Lower lobe of right lung (tissue), 2 donors: ENCODE measurements at regions not wholly inside any gene's neighbourhood (a gene's known extent, or its start where the extent isn't known, plus 50 kb on each side); places are given as distances from the start of the nearest gene placed in this dataset.

ENCODE experiments used
- ATAC-seq, 2 donors: fragments of 200-7000 bp; cut with Tn5 transposase; one replicate each; pipeline ENCODE4 v1.9.1; 2020 to 2022; ENCODE audit warnings: mild to moderate bottlenecking in 2 of 2, moderate library complexity in 2 of 2
- DNase-seq: peaks from one replicate; pipeline ENCODE4 v3.0.0-alpha.2; 2020
- H3K27ac ChIP-seq: fragments of 200-600 bp; one replicate; pipeline ENCODE4 v1.8.0; 2022
- H3K27me3 ChIP-seq: fragments of 200-600 bp; one replicate; pipeline ENCODE4 v1.8.0; 2022; ENCODE audit warnings: low read depth
- H3K36me3 ChIP-seq: fragments of 200-600 bp; one replicate; pipeline ENCODE4 v1.8.0; 2022; ENCODE audit warnings: mild to moderate bottlenecking
- H3K4me1 ChIP-seq: fragments of 200-600 bp; one replicate; pipeline ENCODE4 v1.8.0; 2022
- H3K4me3 ChIP-seq: fragments of 200-600 bp; one replicate; pipeline ENCODE4 v1.8.0; 2022; ENCODE audit warnings: mild to moderate bottlenecking
- H3K9me3 ChIP-seq: fragments of 200-600 bp; one replicate; pipeline ENCODE4 v1.8.0; 2022
- intact Hi-C: fragments of 100-400 bp; cut with DNase I; formaldehyde crosslinking; loops from one replicate; pipeline ENCODE4 v1.11.0; 2022
- TF ChIP-seq, protein P1 (sequence below): fragments of 200-600 bp; IDR thresholded peaks from one replicate; pipeline ENCODE4 v1.8.0; 2022; ENCODE audit warnings: antibody characterized with exemption, mild to moderate bottlenecking
- donor health status: DM: no; HTN: yes; CAD: no; lungs with severe emphysema.

DNA sequence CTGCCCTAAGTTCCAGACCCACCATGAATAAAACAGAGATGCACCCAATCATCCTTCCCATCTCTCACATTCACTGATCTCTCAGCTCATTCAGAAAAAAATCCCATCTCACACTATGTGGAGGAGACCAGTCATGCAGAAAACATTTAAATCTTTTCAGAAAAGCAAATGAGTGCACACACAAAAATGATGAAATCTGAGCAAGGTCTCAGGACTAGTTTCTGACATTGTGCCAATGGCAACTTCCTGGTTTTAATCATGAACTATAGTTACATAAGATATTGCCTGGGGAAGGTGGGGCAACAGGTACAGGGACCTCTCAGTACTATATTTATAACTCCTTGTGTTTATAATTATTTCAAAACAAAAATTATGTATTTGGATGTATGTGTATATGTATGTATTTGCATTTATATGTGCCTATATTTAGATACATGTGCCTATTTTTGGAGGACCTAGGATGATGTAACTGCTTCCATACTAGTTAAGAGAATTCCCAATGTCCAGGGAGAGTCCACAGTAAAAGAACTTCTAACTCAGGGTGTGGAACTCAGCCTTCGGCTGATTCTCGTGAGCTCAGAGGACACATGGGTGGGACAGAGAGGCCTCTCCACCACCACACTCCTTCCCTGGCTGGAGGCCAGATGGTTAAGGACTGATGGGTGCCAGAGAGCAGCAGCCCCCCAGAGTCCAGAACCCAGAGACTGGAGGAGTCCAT is 71.7 kb upstream of the MAP3K4 start:
- DNase-seq (no peak), ATAC-seq (peak; percentile 63 to 75)
- TF ChIP-seq, protein P1, sequence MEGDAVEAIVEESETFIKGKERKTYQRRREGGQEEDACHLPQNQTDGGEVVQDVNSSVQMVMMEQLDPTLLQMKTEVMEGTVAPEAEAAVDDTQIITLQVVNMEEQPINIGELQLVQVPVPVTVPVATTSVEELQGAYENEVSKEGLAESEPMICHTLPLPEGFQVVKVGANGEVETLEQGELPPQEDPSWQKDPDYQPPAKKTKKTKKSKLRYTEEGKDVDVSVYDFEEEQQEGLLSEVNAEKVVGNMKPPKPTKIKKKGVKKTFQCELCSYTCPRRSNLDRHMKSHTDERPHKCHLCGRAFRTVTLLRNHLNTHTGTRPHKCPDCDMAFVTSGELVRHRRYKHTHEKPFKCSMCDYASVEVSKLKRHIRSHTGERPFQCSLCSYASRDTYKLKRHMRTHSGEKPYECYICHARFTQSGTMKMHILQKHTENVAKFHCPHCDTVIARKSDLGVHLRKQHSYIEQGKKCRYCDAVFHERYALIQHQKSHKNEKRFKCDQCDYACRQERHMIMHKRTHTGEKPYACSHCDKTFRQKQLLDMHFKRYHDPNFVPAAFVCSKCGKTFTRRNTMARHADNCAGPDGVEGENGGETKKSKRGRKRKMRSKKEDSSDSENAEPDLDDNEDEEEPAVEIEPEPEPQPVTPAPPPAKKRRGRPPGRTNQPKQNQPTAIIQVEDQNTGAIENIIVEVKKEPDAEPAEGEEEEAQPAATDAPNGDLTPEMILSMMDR: no peak
- Histone ChIP-seq H3K9me3 (no peaks in the 10 kb centered on the region), H3K36me3 (no peaks in the 10 kb centered on the region), H3K4me1 (no peaks in the 10 kb centered on the region), H3K27ac (no peak overlapping the region), H3K4me3 (no peak overlapping the region), H3K27me3 (peaks cover 4% of the 10 kb centered on the region)
- intact Hi-C loops: loop anchor here (10.0 kb wide), 1 partner anchor 455 kb away; no protein-coding TSS in a partner anchor

DNA sequence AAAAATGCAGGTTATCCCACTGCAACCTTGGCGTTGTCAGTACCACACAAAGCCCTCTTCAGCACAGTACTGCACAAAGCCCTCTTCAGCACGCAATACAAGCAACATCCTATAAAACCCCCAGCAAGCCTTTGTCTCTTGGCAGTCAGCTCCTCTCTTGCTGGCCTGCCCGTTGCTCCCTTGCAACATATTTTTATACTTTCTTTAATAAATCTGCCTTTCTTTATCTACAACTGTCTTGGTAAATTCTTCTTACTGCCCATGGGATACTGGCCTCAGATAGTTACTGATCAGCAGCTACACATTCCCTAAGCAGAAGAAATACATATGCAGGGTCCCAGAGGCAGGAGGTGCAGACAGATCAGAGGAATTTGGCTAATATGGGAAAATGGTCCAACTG is 70.5 kb upstream of the MAP3K4 start:
- intact Hi-C loops: loop anchor here (10.0 kb wide), 1 partner anchor 454 kb away; no protein-coding TSS in a partner anchor
- TF ChIP-seq, protein P1: no peak
- Histone ChIP-seq H3K4me1 (no peaks in the 10 kb centered on the region), H3K36me3 (no peaks in the 10 kb centered on the region), H3K9me3 (no peaks in the 10 kb centered on the region), H3K27ac (no peak overlapping the region), H3K4me3 (no peak overlapping the region), H3K27me3 (peaks cover 4% of the 10 kb centered on the region)
- DNase-seq (no peak), ATAC-seq (no peak)

DNA sequence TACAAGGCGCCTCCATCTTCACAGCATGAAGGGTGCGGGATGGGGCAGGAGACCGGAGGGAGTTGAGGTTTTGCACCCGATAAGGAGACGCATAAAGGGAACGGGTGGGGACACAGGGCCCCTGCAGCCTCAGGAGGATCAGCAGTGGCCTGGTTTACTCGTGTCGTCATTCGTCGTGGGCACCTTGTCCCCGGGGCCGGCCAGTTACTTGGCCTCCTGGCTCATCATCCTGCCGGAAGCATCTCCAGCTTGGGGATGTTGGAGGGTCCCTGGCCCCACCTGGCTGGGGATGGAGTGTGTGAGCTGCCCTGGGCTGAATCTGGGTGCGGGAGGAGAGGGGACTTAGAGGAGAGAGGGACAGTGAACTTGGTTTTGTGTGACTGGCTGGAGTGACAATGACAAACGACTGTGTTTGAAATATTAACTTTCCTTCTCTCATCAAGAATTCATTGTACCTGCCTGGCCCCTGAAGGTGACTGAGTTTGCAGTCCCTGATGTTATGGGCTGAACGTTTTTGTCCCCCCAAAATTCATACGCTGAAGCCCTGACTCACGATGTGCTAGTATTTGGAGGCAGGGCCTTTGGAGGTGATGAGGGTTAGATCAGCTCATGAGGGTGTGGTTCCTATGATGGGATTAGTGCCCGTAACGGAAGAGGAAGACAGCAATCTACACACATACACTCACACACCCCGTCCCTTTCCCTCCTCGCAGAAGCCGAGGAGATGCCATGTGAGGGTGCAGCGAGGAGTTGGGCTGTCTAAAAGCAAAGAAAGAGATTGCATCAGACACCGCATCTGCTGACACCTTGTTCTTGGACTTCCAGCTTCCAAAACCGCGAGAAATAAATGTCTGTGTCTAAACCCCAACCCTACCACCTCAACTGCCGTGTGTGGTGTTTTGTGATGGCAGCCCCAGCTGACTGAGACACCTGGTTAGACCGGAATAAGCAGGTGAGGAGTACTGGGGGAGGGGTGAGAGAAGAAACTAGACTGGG is 65.0 kb upstream of the MAP3K4 start:
- intact Hi-C loops: loop anchor here (10.0 kb wide), 1 partner anchor 448 kb away; no protein-coding TSS in a partner anchor
- Histone ChIP-seq H3K36me3 (no peaks in the 10 kb centered on the region), H3K4me1 (peaks cover 11% of the 10 kb centered on the region), H3K4me3 (no peak overlapping the region), H3K9me3 (no peaks in the 10 kb centered on the region), H3K27ac (no peak overlapping the region), H3K27me3 (no peaks in the 10 kb centered on the region)
- ATAC-seq: no peak
- DNase-seq: no peak
- TF ChIP-seq, protein P1: no peak

DNA sequence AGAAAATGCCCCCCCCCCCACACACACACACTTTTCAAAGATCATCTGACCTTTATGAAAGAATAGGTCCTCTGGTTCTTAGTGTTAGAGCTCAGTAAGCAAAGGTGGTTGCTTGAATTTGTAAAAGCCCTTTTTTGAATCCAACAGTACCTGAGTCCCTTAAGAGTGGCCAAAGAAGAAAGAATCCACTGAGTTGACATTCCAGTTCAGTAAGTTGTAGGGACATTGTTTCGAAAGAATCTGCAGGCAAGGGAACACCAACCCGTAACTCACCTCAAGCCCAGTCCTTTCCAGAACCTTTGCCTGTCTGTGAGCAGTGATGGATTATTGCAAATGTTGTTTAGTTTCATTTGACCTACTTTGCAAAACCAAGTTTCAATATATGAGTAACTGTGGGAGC is 64.2 kb upstream of the MAP3K4 start:
- TF ChIP-seq, protein P1: no peak
- Histone ChIP-seq H3K36me3 (no peaks in the 10 kb centered on the region), H3K4me3 (no peak overlapping the region), H3K4me1 (peaks cover 11% of the 10 kb centered on the region), H3K9me3 (no peaks in the 10 kb centered on the region), H3K27me3 (no peaks in the 10 kb centered on the region), H3K27ac (no peak overlapping the region)
- ATAC-seq: no peak
- DNase-seq: no peak
- intact Hi-C loops: loop anchor here (10.0 kb wide), 1 partner anchor 447 kb away; no protein-coding TSS in a partner anchor

DNA sequence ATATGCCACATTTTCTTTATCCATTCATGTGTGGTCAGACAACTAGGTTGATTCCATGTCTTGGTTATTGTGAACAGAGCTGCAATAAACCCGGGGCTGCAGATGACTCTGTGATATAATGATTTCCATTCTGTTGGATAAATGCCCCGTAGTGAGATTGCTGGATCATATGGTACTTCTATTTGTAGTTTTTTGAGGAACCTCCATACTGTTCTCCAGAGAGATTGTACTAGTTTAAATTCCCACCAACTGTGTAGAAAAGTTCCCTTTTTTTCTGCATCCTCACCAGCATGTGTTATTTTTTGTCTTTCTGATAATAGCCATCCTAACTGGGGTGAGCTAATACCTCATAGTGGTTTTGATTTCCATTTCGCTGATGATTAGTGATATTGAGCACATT is 62.2 kb upstream of the MAP3K4 start:
- Histone ChIP-seq H3K4me1 (peaks cover 11% of the 10 kb centered on the region), H3K9me3 (no peaks in the 10 kb centered on the region), H3K36me3 (no peaks in the 10 kb centered on the region), H3K27ac (no peak overlapping the region), H3K4me3 (no peak overlapping the region), H3K27me3 (no peaks in the 10 kb centered on the region)
- DNase-seq (no peak), ATAC-seq (no peak)
- TF ChIP-seq, protein P1: no peak
- intact Hi-C loops: loop anchor here (10.0 kb wide), 1 partner anchor 445 kb away; no protein-coding TSS in a partner anchor
